OCI-LY3 (cell line): ENCODE measurements at regions not wholly inside any gene's neighbourhood (a gene's known extent, or its start where the extent isn't known, plus 50 kb on each side); places are given as distances from the start of the nearest gene placed in this dataset.

Experiments
- EZH2phosphoT487 ChIP-seq: fragments of 200-600 bp; shearing (Covaris generic); IDR thresholded peaks from 2 replicates; pipeline ENCODE4 v1.6.1; 2018; ENCODE audit warnings: antibody characterized with exemption, mixed run types, low read depth
- TF ChIP-seq, protein P1 (sequence below): fragments of 200-600, 300-600 bp; sonication (generic); IDR thresholded peaks from 2 replicates; pipeline ENCODE4 v1.5.1; 2014; ENCODE audit warnings: antibody characterized with exemption, low read length, low read depth

DNA sequence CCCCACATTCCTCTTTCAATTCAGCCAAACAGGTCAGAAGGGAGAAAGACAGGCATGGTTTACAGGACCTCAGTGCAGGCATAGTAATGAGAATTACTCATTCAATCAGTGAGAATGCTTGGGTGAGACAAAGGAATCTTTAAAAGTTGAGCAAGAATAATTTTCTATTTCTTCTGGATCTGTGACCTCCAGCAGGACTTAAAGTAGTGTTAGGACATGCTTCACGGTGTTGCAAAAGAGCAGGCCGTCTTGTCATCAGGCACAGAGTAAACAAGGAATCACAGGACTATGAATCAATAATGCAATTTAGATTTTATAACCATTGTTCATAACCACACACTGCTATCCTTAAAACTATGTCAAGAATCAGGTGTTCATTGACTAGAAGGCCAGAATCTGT lies 130.6 kb upstream of the GLRA2 start:
- TF ChIP-seq, protein P1, sequence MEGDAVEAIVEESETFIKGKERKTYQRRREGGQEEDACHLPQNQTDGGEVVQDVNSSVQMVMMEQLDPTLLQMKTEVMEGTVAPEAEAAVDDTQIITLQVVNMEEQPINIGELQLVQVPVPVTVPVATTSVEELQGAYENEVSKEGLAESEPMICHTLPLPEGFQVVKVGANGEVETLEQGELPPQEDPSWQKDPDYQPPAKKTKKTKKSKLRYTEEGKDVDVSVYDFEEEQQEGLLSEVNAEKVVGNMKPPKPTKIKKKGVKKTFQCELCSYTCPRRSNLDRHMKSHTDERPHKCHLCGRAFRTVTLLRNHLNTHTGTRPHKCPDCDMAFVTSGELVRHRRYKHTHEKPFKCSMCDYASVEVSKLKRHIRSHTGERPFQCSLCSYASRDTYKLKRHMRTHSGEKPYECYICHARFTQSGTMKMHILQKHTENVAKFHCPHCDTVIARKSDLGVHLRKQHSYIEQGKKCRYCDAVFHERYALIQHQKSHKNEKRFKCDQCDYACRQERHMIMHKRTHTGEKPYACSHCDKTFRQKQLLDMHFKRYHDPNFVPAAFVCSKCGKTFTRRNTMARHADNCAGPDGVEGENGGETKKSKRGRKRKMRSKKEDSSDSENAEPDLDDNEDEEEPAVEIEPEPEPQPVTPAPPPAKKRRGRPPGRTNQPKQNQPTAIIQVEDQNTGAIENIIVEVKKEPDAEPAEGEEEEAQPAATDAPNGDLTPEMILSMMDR: no peak
- TF ChIP-seq EZH2phosphoT487: no peak
